GM12865 (cell line): ENCODE measurements at regions not wholly inside any gene's neighbourhood (a gene's known extent, or its start where the extent isn't known, plus 50 kb on each side); places are given as distances from the start of the nearest gene placed in this dataset.
"Not testable (repeated sequence)": the region's sequence is repeated elsewhere in the genome, so short reads cannot be mapped to it uniquely, and the experiment has no call there.

Source experiments
- DNase-seq: peaks from one replicate; pipeline ENCODE4 v3.0.0; 2010; ENCODE audit warnings: low read depth
- H3K4me3 ChIP-seq: 2 replicates; pipeline ENCODE4 v1.5.1; 2011; ENCODE audit warnings: mild to moderate bottlenecking, low read depth, low read length, control low read depth
- CTCF ChIP-seq: IDR thresholded peaks from 2 replicates; pipeline ENCODE4 v1.5.1; 2011; ENCODE audit warnings: low read length, control low read depth, low read depth, inconsistent platforms; ENCODE audit not compliant: insufficient read depth; ENCODE audit errors: missing control alignments

GRCh38 chr18:55672574-55673361, 84.8 kb upstream of the TCF4 start:
- no peak overlapping the region for H3K4me3 ChIP-seq
- TF ChIP-seq CTCF = no peak
- DNase-seq = no peak

- TF ChIP-seq CTCF = no peak
Observed at GRCh38 chr18:55665506-55665905, 77.5 kb upstream of the TCF4 start.

GRCh38 chr18:55664758-55665400, 76.9 kb upstream of the TCF4 start:
- not testable (repeated sequence) for DNase-seq, H3K4me3 ChIP-seq

More at GRCh38 chr18:55665506-55665905, 77.5 kb upstream of the TCF4 start:
- no peak overlapping the region for H3K4me3 ChIP-seq
- DNase-seq = no peak

- no peak for TF ChIP-seq CTCF
- DNase-seq = no peak
Observed at GRCh38 chr18:55663891-55664290, 75.9 kb upstream of the TCF4 start.

GRCh38 chr18:55658598-55658997, 70.6 kb upstream of the TCF4 start:
- DNase-seq = no peak
- no peak for TF ChIP-seq CTCF
- no peak overlapping the region for H3K4me3 ChIP-seq

More at GRCh38 chr18:55663891-55664290, 75.9 kb upstream of the TCF4 start:
- no peak overlapping the region for H3K4me3 ChIP-seq

- DNase-seq = no peak
- no peak overlapping the region for H3K4me3 ChIP-seq
- TF ChIP-seq CTCF = no peak
Observed at GRCh38 chr18:55657572-55658331, 69.8 kb upstream of the TCF4 start.

GRCh38 chr18:55654986-55655385, 67.0 kb upstream of the TCF4 start:
- no peak overlapping the region for H3K4me3 ChIP-seq
- DNase-seq = no peak
- TF ChIP-seq CTCF = no peak
